Activated naive CD8-positive, alpha-beta T cell treated with anti-CD3 and anti-CD28 coated beads for 36 hours (primary cell): ENCODE measurements at regions not wholly inside any gene's neighbourhood (a gene's known extent, or its start where the extent isn't known, plus 50 kb on each side); places are given as distances from the start of the nearest gene placed in this dataset.

ENCODE experiments used
- DNase-seq: peaks from one replicate; pipeline ENCODE4 v3.0.0; 2021
- H3K27ac Mint-ChIP-seq: one replicate; pipeline ENCODE4 v1.8.0; 2022; ENCODE audit warnings: mild to moderate bottlenecking, moderate library complexity, mixed read lengths
- H3K27me3 Mint-ChIP-seq: one replicate; pipeline ENCODE4 v1.8.0; 2022; ENCODE audit warnings: mild to moderate bottlenecking, mixed read lengths
- H3K36me3 Mint-ChIP-seq: one replicate; pipeline ENCODE4 v1.8.0; 2021; ENCODE audit warnings: mild to moderate bottlenecking, mixed read lengths
- H3K4me1 Mint-ChIP-seq: one replicate; pipeline ENCODE4 v1.8.0; 2021; ENCODE audit warnings: mixed read lengths
- H3K4me3 Mint-ChIP-seq: one replicate; pipeline ENCODE4 v1.8.0; 2022; ENCODE audit warnings: mild to moderate bottlenecking, moderate library complexity, mixed read lengths
- H3K9me3 Mint-ChIP-seq: one replicate; pipeline ENCODE4 v1.8.0; 2022; ENCODE audit warnings: mixed read lengths

- peaks cover 19% of the 10 kb centered on the region for H3K27me3 Mint-ChIP-seq
- H3K4me3 Mint-ChIP-seq, result no peak overlapping the region
- H3K36me3 Mint-ChIP-seq, result peaks cover 11% of the 10 kb centered on the region
- no peak for DNase-seq
- H3K9me3 Mint-ChIP-seq, result peaks cover 25% of the 10 kb centered on the region
- no peaks in the 10 kb centered on the region for H3K4me1 Mint-ChIP-seq
- no peak overlapping the region for H3K27ac Mint-ChIP-seq
Measured at GRCh38 chr9:38263532-38263931, 129.0 kb upstream of the ALDH1B1 start.

- H3K27ac Mint-ChIP-seq, result no peak overlapping the region
- peaks cover 10% of the 10 kb centered on the region for H3K9me3 Mint-ChIP-seq
- no peaks in the 10 kb centered on the region for H3K4me1 Mint-ChIP-seq
- no peak for DNase-seq
- no peak overlapping the region for H3K4me3 Mint-ChIP-seq
- H3K36me3 Mint-ChIP-seq, result peaks cover 4% of the 10 kb centered on the region
- peaks cover 13% of the 10 kb centered on the region for H3K27me3 Mint-ChIP-seq
Measured at GRCh38 chr9:38259519-38260218, 132.8 kb upstream of the ALDH1B1 start.

DNA sequence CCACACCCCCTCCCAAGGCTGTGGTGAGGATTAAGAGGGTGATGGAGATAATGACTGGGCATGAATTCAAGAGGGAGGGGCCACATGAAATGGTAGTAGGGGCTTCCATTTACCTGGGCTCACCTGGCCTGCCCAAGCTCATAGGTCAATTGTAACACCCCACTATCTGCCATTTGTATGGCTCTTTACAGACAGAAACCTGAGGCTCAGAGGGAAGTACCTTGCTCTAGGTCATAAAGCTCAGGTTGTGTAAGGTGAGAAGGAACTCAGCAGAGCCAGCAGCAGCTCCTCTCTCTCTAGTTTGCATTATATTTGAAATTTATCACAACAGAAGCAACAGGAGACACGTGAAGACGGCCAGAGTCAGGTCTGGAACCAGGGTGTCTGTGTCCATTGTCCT lies 133.4 kb upstream of the ALDH1B1 start:
- Mint-ChIP-seq H3K36me3 (peaks cover 2% of the 10 kb centered on the region), H3K4me1 (no peaks in the 10 kb centered on the region), H3K27me3 (peaks cover 10% of the 10 kb centered on the region), H3K27ac (no peak overlapping the region), H3K4me3 (no peak overlapping the region), H3K9me3 (peaks cover 5% of the 10 kb centered on the region)
- no peak for DNase-seq

DNA sequence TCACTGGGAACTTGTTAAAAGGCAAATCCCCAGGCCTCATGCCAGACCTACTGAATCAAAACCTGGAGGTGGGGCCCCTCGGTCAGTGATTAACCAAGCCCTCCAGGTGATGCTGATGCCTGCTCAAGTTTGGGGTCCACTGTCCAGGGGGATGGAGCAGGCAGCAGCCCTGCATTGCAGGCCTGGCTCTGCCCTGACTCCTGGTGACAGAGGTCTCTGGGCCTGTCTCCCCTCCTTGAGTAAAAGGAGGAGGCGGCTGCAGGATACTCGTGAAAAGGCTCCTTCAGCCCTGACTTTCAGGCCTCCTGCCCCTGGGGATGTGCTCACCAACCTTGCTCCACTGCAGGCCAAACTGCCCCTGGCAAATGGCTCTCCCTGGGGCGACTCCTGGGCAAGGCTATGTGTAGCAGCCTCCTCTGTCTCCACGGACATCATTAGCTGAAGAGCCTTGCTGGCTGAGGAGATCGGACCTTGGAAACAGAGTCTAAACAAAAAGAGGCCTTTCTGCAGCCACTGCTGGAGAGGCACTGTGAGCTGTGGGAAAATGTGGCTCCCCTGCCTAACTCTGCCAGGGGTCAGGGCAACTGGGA lies 134.8 kb upstream of the ALDH1B1 start:
- H3K9me3 Mint-ChIP-seq, result no peaks in the 10 kb centered on the region
- H3K36me3 Mint-ChIP-seq, result no peaks in the 10 kb centered on the region
- DNase-seq, result no peak
- no peaks in the 10 kb centered on the region for H3K4me1 Mint-ChIP-seq
- H3K27ac Mint-ChIP-seq, result no peak overlapping the region
- H3K4me3 Mint-ChIP-seq, result no peak overlapping the region
- H3K27me3 Mint-ChIP-seq, result peaks cover under 1% of the 10 kb centered on the region

DNA sequence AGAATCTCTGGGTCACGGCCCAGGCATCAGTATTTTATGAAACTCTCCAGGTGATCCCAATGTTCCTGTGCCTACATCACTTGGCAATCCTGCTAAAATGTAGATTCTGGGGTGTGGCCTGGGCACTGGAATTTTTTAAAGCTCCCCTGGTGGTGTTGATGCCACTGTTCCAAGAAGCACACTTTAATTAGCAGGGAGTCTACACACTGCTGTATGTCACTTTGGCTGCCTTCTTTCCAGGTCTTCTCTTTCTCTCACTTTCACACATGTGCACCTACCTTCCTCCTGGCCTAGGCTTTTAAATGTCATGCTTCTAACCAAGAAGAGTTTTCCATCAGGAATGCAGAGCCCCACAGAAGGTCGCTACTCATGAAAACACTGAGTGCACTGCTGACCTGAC lies 136.0 kb upstream of the ALDH1B1 start:
- H3K4me1 Mint-ChIP-seq, result no peaks in the 10 kb centered on the region
- no peaks in the 10 kb centered on the region for H3K9me3 Mint-ChIP-seq
- no peak for DNase-seq
- no peaks in the 10 kb centered on the region for H3K36me3 Mint-ChIP-seq
- H3K27ac Mint-ChIP-seq, result no peak overlapping the region
- H3K4me3 Mint-ChIP-seq, result no peak overlapping the region
- H3K27me3 Mint-ChIP-seq, result no peaks in the 10 kb centered on the region

DNA sequence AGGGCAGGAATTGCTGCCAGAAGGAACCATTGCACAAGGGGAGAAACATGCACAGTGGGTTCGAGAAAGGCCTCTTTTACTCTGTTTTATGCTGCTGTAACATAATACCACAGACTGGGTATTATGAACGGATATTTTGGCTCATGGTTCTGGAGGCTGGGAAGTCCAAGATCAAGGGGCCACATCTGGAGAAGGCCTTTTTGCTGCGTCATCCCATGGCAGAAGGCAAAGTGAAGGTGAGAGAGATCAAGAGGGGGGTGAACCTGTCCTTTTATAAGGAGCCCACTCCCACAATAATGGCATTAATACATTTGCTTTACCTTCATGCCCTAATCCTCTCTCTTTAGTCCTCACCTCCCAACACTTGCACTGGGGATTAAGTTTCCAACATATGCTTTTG lies 136.9 kb upstream of the ALDH1B1 start:
- Mint-ChIP-seq H3K9me3 (no peaks in the 10 kb centered on the region), H3K27ac (no peak overlapping the region)
- DNase-seq, result no peak

GRCh38 chr9:38254756-38255155 lies 137.7 kb upstream of the ALDH1B1 start:
- no peaks in the 10 kb centered on the region for H3K4me1 Mint-ChIP-seq
- no peak overlapping the region for H3K4me3 Mint-ChIP-seq
- H3K9me3 Mint-ChIP-seq, result no peaks in the 10 kb centered on the region

More for the DNA sequence above, 136.9 kb upstream of the ALDH1B1 start:
- Mint-ChIP-seq H3K27me3 (no peaks in the 10 kb centered on the region), H3K4me3 (no peak overlapping the region), H3K36me3 (no peaks in the 10 kb centered on the region), H3K4me1 (no peaks in the 10 kb centered on the region)

DNA sequence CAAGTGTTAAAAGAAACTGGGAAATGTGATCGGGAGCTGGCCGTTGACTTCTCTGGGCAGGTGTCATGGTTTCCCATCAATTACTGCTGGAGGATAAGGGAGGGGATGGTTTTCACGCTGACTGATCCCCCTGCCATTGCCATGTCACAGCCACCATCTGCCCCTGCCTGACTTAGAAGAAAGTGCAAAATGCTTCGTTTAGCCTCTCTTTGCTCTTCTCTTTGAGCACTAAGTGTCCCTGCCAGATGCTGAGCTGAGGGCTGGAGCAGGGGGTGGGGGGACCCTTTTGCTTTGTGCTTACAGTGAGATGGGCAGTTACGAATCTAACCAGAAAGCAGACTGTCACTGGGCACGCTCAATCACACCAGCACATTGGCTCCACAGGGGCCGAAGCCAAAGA lies 138.4 kb upstream of the ALDH1B1 start:
- H3K36me3 Mint-ChIP-seq, result no peaks in the 10 kb centered on the region
- H3K4me1 Mint-ChIP-seq, result no peaks in the 10 kb centered on the region
- no peaks in the 10 kb centered on the region for H3K27me3 Mint-ChIP-seq
- no peak for DNase-seq
- H3K9me3 Mint-ChIP-seq, result no peaks in the 10 kb centered on the region
- H3K4me3 Mint-ChIP-seq, result no peak overlapping the region
- no peak overlapping the region for H3K27ac Mint-ChIP-seq

More at GRCh38 chr9:38254756-38255155, 137.7 kb upstream of the ALDH1B1 start:
- no peak for DNase-seq
- no peak overlapping the region for H3K27ac Mint-ChIP-seq
- H3K36me3 Mint-ChIP-seq, result no peaks in the 10 kb centered on the region
- no peaks in the 10 kb centered on the region for H3K27me3 Mint-ChIP-seq

DNA sequence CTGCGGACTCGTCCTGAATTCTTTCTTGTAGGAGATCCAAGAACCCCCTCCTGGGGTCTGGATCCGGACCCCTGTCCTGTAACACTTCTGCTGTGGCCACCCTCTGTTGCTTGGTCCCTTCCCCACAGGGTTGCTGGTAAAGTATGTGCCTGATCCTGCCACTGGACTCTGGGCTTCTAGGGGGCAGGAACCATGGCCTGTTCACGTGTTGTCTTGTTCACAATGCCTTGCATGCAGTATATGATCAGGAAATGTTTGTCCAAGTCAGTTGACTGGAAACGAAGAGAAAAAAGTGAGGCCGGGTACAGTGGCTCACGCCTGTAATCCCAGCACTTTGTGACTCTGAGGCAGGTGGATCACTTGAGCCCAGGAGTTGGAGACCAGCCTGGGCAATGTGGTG lies 139.3 kb upstream of the ALDH1B1 start:
- no peaks in the 10 kb centered on the region for H3K9me3 Mint-ChIP-seq
- no peak overlapping the region for H3K27ac Mint-ChIP-seq
- no peaks in the 10 kb centered on the region for H3K36me3 Mint-ChIP-seq

GRCh38 chr9:38251036-38251860 lies 141.3 kb upstream of the ALDH1B1 start:
- no peaks in the 10 kb centered on the region for H3K36me3 Mint-ChIP-seq
- no peak for DNase-seq
- no peaks in the 10 kb centered on the region for H3K27me3 Mint-ChIP-seq
- H3K4me3 Mint-ChIP-seq, result no peak overlapping the region
- H3K4me1 Mint-ChIP-seq, result no peaks in the 10 kb centered on the region
- no peak overlapping the region for H3K27ac Mint-ChIP-seq
- no peaks in the 10 kb centered on the region for H3K9me3 Mint-ChIP-seq

More for the DNA sequence above, 139.3 kb upstream of the ALDH1B1 start:
- Mint-ChIP-seq H3K4me1 (no peaks in the 10 kb centered on the region), H3K4me3 (no peak overlapping the region), H3K27me3 (no peaks in the 10 kb centered on the region)
- DNase-seq, result no peak

GRCh38 chr9:38250279-38251035 lies 142.0 kb upstream of the ALDH1B1 start:
- Mint-ChIP-seq H3K27ac (no peak overlapping the region), H3K27me3 (no peaks in the 10 kb centered on the region), H3K4me3 (no peak overlapping the region), H3K9me3 (no peaks in the 10 kb centered on the region), H3K4me1 (no peaks in the 10 kb centered on the region), H3K36me3 (no peaks in the 10 kb centered on the region)
- no peak for DNase-seq

DNA sequence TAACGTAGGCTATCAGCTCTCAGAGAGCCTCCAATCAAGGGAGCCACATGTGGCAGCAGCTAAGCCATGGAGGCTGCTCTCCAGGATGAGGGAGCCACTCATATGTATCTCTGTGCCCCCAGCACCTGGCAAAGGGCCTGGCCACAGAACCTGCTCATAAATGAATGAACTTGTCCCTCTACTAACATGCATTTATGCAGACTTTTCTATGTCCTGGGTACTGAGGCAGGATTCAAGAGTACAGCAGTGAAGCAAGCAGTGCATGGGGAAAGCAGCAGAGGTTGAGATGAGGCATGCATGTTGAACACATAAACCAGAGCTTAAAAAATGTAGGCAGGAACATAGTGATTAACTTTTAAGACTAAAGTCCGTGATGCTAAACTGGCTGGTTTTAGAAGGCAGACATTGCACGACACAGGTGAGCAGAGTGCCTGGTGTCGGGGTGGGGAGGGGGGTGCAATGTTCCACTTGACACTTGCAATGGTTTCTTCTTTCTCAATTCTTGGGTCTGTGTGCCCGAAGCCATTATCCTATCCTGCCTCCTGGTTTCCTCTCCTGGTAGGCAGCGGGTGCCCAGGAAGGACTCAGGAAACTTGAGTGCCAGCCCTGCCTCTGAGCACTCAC lies 142.8 kb upstream of the ALDH1B1 start:
- H3K36me3 Mint-ChIP-seq, result no peaks in the 10 kb centered on the region
- no peaks in the 10 kb centered on the region for H3K27me3 Mint-ChIP-seq
- H3K27ac Mint-ChIP-seq, result no peak overlapping the region
- H3K4me3 Mint-ChIP-seq, result no peak overlapping the region
- H3K9me3 Mint-ChIP-seq, result no peaks in the 10 kb centered on the region
- no peak for DNase-seq
- no peaks in the 10 kb centered on the region for H3K4me1 Mint-ChIP-seq

DNA sequence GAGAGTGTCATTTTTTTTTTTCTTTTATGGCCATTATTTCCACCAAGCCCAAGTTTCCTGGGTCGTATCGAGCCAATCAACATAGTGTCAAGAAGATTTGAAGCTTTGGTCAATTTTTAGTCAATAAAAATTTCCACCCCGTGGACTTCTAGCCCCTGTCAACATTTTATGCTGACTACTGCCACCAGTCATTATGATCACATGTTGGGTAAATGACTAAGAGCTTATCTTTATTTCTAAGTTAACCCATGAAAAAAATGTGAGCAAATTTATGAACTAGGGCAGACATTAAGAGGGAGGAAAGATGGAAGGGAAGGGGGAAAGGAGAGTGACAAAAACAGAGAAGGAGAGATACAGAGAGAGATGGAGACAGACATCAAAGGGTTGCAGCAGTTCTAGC lies 143.5 kb upstream of the ALDH1B1 start:
- Mint-ChIP-seq H3K4me3 (no peak overlapping the region), H3K36me3 (no peaks in the 10 kb centered on the region), H3K27ac (no peak overlapping the region), H3K4me1 (no peaks in the 10 kb centered on the region), H3K9me3 (no peaks in the 10 kb centered on the region), H3K27me3 (no peaks in the 10 kb centered on the region)
- DNase-seq, result no peak

- no peaks in the 10 kb centered on the region for H3K4me1 Mint-ChIP-seq
- DNase-seq, result no peak
- no peak overlapping the region for H3K27ac Mint-ChIP-seq
- H3K9me3 Mint-ChIP-seq, result no peaks in the 10 kb centered on the region
- no peaks in the 10 kb centered on the region for H3K27me3 Mint-ChIP-seq
- no peaks in the 10 kb centered on the region for H3K36me3 Mint-ChIP-seq
- no peak overlapping the region for H3K4me3 Mint-ChIP-seq
Measured at GRCh38 chr9:38246833-38247232, 145.7 kb upstream of the ALDH1B1 start.

GRCh38 chr9:38244971-38245370 lies 147.5 kb upstream of the ALDH1B1 start:
- no peaks in the 10 kb centered on the region for H3K4me1 Mint-ChIP-seq

More at GRCh38 chr9:38244971-38245370, 147.5 kb upstream of the ALDH1B1 start:
- Mint-ChIP-seq H3K27me3 (no peaks in the 10 kb centered on the region), H3K4me3 (no peak overlapping the region), H3K9me3 (no peaks in the 10 kb centered on the region), H3K36me3 (no peaks in the 10 kb centered on the region), H3K27ac (no peak overlapping the region)
- no peak for DNase-seq
